ENCODE measurements at regions not wholly inside any gene's neighbourhood (a gene's known extent, or its start where the extent isn't known, plus 50 kb on each side); places are given as distances from the start of the nearest gene placed in this dataset.

DNA sequence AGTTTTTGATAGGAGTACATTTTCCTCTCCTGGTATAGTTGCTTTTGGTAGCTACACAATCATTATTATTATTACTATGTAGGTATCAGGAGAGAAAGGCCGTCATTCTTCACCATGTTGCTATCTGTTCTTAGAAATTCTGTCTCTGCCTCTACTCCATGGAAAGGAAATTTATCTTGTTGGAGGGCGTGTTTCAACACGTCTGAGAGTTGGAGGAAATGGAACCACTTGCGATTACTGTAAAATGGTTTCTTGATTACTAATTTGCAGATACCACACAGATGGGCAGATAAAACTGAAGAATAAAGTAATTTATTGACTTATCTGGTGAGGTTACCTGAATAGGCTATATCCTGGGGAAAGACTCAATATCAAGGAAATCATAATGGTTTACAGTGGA is 488.4 kb downstream of the NR2F2 start:
- Histone ChIP-seq H2AFZ (ENCODE audit: low read depth, low read length) (no peak overlapping the region), H3K9ac (replicated peaks; ENCODE audit: extremely low read depth, insufficient read depth, low read length) (no peak overlapping the region), H3K9me3 (replicated peaks; ENCODE audit: control insufficient read depth, insufficient read depth, low read length) (no peaks in the 10 kb centered on the region), H3K9me1 (replicated peaks; ENCODE audit: control insufficient read depth, extremely low read depth, insufficient read depth, low read length) (no peaks in the 10 kb centered on the region), H3K27me3 (ENCODE audit: control insufficient read depth in 2 of 2, insufficient read depth in 2 of 2, low read length in 2 of 2) (no peaks in the 10 kb centered on the region), H3K79me2 (ENCODE audit: control insufficient read depth, insufficient read depth, low read length) (no peaks in the 10 kb centered on the region), H3K36me3 (ENCODE audit: control insufficient read depth in 2 of 2, extremely low read depth in 1 of 2, insufficient read depth in 2 of 2, low read length in 2 of 2) (no peaks in the 10 kb centered on the region), H3K4me1 (ENCODE audit: control insufficient read depth, extremely low read depth, insufficient read depth, low read length) (no peaks in the 10 kb centered on the region), H3K27ac (ENCODE audit: insufficient read depth, low read depth, low read length) (no peak overlapping the region), H3K4me3 (replicated peaks in 1 of 3; ENCODE audit: insufficient read depth in 1 of 3, low read depth in 1 of 3, low read length in 3 of 3) (no peak overlapping the region), H4K20me1 (replicated peaks; ENCODE audit: control insufficient read depth, extremely low read depth, insufficient read depth, low read length) (no peaks in the 10 kb centered on the region), H3K4me2 (ENCODE audit: insufficient read depth, low read length) (no peak overlapping the region)
- CTCF ChIA-PET: no interaction called here
- no TSS peak for BruUV-seq (replicated peaks)
- intact Hi-C loops (cut with micrococcal nuclease): no loop called here
- no peak for DNase-seq (ENCODE audit: low read depth, low spot score)
- dilution Hi-C loops (cut with MboI; ENCODE audit: extremely low pct_ligation_motif_present, low sequenced_read_pairs): no loop called here
- TF ChIP-seq EZH2 (IDR thresholded peaks at IDR 0.05; ENCODE audit: borderline replicate concordance, low read depth, low read length, severe bottlenecking): no peak
- POLR2A ChIA-PET: no interaction called here
- no peak for FAIRE-seq

DNA sequence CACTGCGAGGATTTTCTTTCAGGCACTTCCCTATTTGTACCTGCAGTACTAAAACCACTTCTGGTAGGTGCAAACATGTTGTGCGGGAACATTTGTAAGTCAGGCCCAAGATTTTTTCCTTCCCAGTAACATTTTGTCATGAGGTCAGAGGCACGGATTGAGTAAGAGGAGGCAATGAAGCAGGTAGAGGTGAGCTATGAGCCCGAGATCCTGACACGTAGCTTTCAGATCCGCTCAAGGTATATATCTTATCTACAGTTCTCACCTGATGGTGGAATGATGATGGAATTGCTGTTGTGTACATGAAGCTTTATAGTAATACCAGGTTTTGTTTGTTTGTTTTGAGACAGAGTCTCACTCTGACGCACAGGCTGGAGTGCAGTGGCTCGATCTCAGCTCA is 497.5 kb downstream of the NR2F2 start:
- POLR2A ChIA-PET: no interaction called here
- no peak overlapping the region for H3K27ac ChIP-seq (ENCODE audit: insufficient read depth, low read depth, low read length)
- H3K9me3 ChIP-seq (replicated peaks; ENCODE audit: control insufficient read depth, insufficient read depth, low read length): no peaks in the 10 kb centered on the region
- H3K36me3 ChIP-seq (ENCODE audit: control insufficient read depth in 2 of 2, extremely low read depth in 1 of 2, insufficient read depth in 2 of 2, low read length in 2 of 2): no peaks in the 10 kb centered on the region
- no peaks in the 10 kb centered on the region for H3K4me1 ChIP-seq (ENCODE audit: control insufficient read depth, extremely low read depth, insufficient read depth, low read length)
- no peak for DNase-seq (ENCODE audit: low read depth, low spot score)
- H3K4me2 ChIP-seq (ENCODE audit: insufficient read depth, low read length): no peak overlapping the region
- no peaks in the 10 kb centered on the region for H4K20me1 ChIP-seq (replicated peaks; ENCODE audit: control insufficient read depth, extremely low read depth, insufficient read depth, low read length)
- no peaks in the 10 kb centered on the region for H3K27me3 ChIP-seq (ENCODE audit: control insufficient read depth in 2 of 2, insufficient read depth in 2 of 2, low read length in 2 of 2)
- FAIRE-seq: no peak
- no peaks in the 10 kb centered on the region for H3K79me2 ChIP-seq (ENCODE audit: control insufficient read depth, insufficient read depth, low read length)
- no peak overlapping the region for H2AFZ ChIP-seq (ENCODE audit: low read depth, low read length)
- H3K4me3 ChIP-seq (replicated peaks in 1 of 3; ENCODE audit: insufficient read depth in 1 of 3, low read depth in 1 of 3, low read length in 3 of 3): no peak overlapping the region
- TF ChIP-seq POLR2A (IDR thresholded peaks at IDR 0.05; ENCODE audit: low read depth, low read length) (no peak), EZH2 (IDR thresholded peaks at IDR 0.05; ENCODE audit: borderline replicate concordance, low read depth, low read length, severe bottlenecking) (no peak), MYC (IDR thresholded peaks at IDR 0.05; ENCODE audit: low read depth, low read length) (no peak)
- H3K9me1 ChIP-seq (replicated peaks; ENCODE audit: control insufficient read depth, extremely low read depth, insufficient read depth, low read length): no peaks in the 10 kb centered on the region
- BruUV-seq (replicated peaks): no TSS peak
- CTCF ChIA-PET: no interaction called here
- dilution Hi-C loops (cut with MboI; ENCODE audit: extremely low pct_ligation_motif_present, low sequenced_read_pairs) (no loop called here), intact Hi-C loops (cut with micrococcal nuclease) (no loop called here)
- H3K9ac ChIP-seq (replicated peaks; ENCODE audit: extremely low read depth, insufficient read depth, low read length): no peak overlapping the region

Data from endothelial cell of umbilical vein (primary cell).